K562 (cell line): ENCODE measurements at regions not wholly inside any gene's neighbourhood (a gene's known extent, or its start where the extent isn't known, plus 50 kb on each side); places are given as distances from the start of the nearest gene placed in this dataset.

ENCODE experiments used
- ATAC-seq: fragments of 200-7000 bp; cut with Tn5 transposase; 3 replicates; pipeline ENCODE4 v1.9.1; 2020; ENCODE audit warnings: moderate library complexity
- BruUV-seq: library from RNA; stranded (reverse); fragments of 400-500 nt; replicated peaks from 2 replicates; lab custom pipeline; 2021; lab: Mats Ljungman, UMichigan
- CTCF ChIA-PET: fragments of 300-600 bp; formaldehyde crosslinking; extraction: SDS; loops from one replicate; lab custom pipeline; 2021; ENCODE audit warnings: low intra/inter-chr PET ratio; lab: Yijun Ruan, JAX
- POLR2A ChIA-PET: fragments of 300-600, 350-650 bp; sonication (Branson Sonifier 250); formaldehyde crosslinking; extraction: SDS; loops from one replicate; lab custom pipeline; 2021; ENCODE audit warnings: antibody characterized with exemption, inconsistent platforms; lab: Yijun Ruan, JAX
- DNase-seq, 4 experiments: peaks; one replicate each; pipeline versions ENCODE4 v3.0.0 to v3.0.0-alpha.2; 2011 to 2018; ENCODE audit warnings: low spot score in 3 of 4, mixed read lengths in 3 of 4; ENCODE audit errors: extremely low read depth in 1 of 4
- FAIRE-seq: peaks from 2 replicates; lab custom pipeline; 2011; peaks lifted over from hg19 to GRCh38; lab: Jason Lieb, UNC
- H2AFZ ChIP-seq: 2 replicates; pipeline ENCODE4 v1.6.0; 2011; ENCODE audit warnings: low read depth, low read length, control low read depth, inconsistent platforms
- H3K27ac ChIP-seq: fragments of 200-600 bp; 3 replicates; pipeline ENCODE4 v1.8.0; 2011; ENCODE audit warnings: low read depth, mild to moderate bottlenecking, control low read depth, inconsistent platforms, low read length, moderate library complexity, mixed read lengths; ENCODE audit errors: extremely low read depth
- H3K27me3 ChIP-seq, 2 experiments: fragments of 300-600 bp in 1 of 2; 2 replicates in 1 of 2; 3 replicates in 1 of 2; pipeline versions ENCODE4 v1.6.0 to v1.8.0; 2011; ENCODE audit warnings: inconsistent platforms in 2 of 2, low read length in 2 of 2, mild to moderate bottlenecking in 1 of 2, mixed read lengths in 1 of 2, moderate library complexity in 1 of 2; ENCODE audit not compliant: control insufficient read depth in 2 of 2, insufficient read depth in 2 of 2
- H3K36me3 ChIP-seq: fragments of 300-600 bp; 3 replicates; pipeline ENCODE4 v1.8.0; 2011; ENCODE audit warnings: mild to moderate bottlenecking, low read length, inconsistent platforms; ENCODE audit not compliant: control insufficient read depth, insufficient read depth
- H3K4me1 ChIP-seq, 2 experiments: fragments of 200-600 bp in 1 of 2; replicated peaks in 1 of 2; 2 replicates in 1 of 2; 3 replicates in 1 of 2; pipeline versions ENCODE4 v1.5.1 to v1.8.0; 2011; ENCODE audit warnings: inconsistent platforms in 2 of 2, low read length in 2 of 2, mild to moderate bottlenecking in 1 of 2, mixed read lengths in 1 of 2, moderate library complexity in 1 of 2; ENCODE audit not compliant: control insufficient read depth in 2 of 2, insufficient read depth in 2 of 2
- H3K4me2 ChIP-seq: 2 replicates; pipeline ENCODE4 v1.6.1; 2011; ENCODE audit warnings: low read length, control low read depth, inconsistent platforms, mixed read lengths; ENCODE audit not compliant: insufficient read depth
- H3K4me3 ChIP-seq: fragments of 200-600 bp; sonication (generic), shearing (Covaris generic); 2 replicates; pipeline ENCODE4 v1.5.1; 2016; ENCODE audit warnings: control low read depth, inconsistent platforms
- H3K79me2 ChIP-seq: fragments of 200-600 bp; 3 replicates; pipeline ENCODE4 v1.8.0; 2011; ENCODE audit warnings: low read length, inconsistent platforms; ENCODE audit not compliant: control insufficient read depth, insufficient read depth
- H3K9ac ChIP-seq, 2 experiments: 2 replicates each; pipeline versions ENCODE4 v1.6.0 to v1.6.1; 2011; ENCODE audit warnings: low read depth in 2 of 2, low read length in 2 of 2, control low read depth in 1 of 2, inconsistent platforms in 1 of 2, mild to moderate bottlenecking in 1 of 2, mixed read lengths in 1 of 2; ENCODE audit not compliant: insufficient read depth in 1 of 2
- H3K9me1 ChIP-seq: one replicate; pipeline ENCODE4 v1.6.0; 2011; ENCODE audit warnings: inconsistent platforms, mild to moderate bottlenecking, low read length, moderate library complexity; ENCODE audit not compliant: control insufficient read depth, insufficient read depth
- H3K9me3 ChIP-seq: replicated peaks from 2 replicates; pipeline ENCODE4 v1.5.1; 2011; ENCODE audit warnings: low read depth, low read length, inconsistent platforms; ENCODE audit not compliant: control insufficient read depth, insufficient read depth
- H4K20me1 ChIP-seq: replicated peaks from 2 replicates; pipeline ENCODE4 v1.6.1; 2011; ENCODE audit warnings: low read length, inconsistent platforms, mixed read lengths; ENCODE audit not compliant: control insufficient read depth, insufficient read depth
- CHD1 ChIP-seq: fragments of 200-600 bp; sonication (generic); IDR thresholded peaks from one replicate; pipeline ENCODE4 v1.6.1; 2012; ENCODE audit warnings: mild to moderate bottlenecking, moderate library complexity, low read length, inconsistent platforms
- EP300 ChIP-seq: IDR thresholded peaks from 2 replicates; pipeline ENCODE4 v1.6.1; 2012; ENCODE audit warnings: low read length, improper control_type of control experiment
- ESRRA ChIP-seq: fragments of 450-650 bp; IDR thresholded peaks from 2 replicates; pipeline ENCODE4 v1.6.1; 2014; ENCODE audit warnings: low read depth, mild to moderate bottlenecking, moderate library complexity, borderline replicate concordance
- HCFC1 ChIP-seq: IDR thresholded peaks from 2 replicates; pipeline ENCODE4 v1.6.1; 2012; ENCODE audit warnings: low read depth, low read length, improper control_type of control experiment
- MTA3 ChIP-seq: fragments of 450-650 bp; formaldehyde crosslinking; IDR thresholded peaks from 2 replicates; pipeline ENCODE4 v1.6.1; 2017; ENCODE audit warnings: mild to moderate bottlenecking, borderline replicate concordance
- POLR2G ChIP-seq: fragments of 200-400 bp; formaldehyde crosslinking; IDR thresholded peaks from 2 replicates; pipeline ENCODE4 v1.6.1; 2017; ENCODE audit warnings: low read depth, mild to moderate bottlenecking, antibody characterized with exemption, low read length, moderate library complexity
- RFX1 ChIP-seq: fragments of 450-650 bp; IDR thresholded peaks from 2 replicates; pipeline ENCODE4 v1.6.1; 2016; ENCODE audit warnings: mild to moderate bottlenecking, moderate library complexity
- ZNF583 ChIP-seq: fragments of 250-450 bp; sonication (Bioruptor Pico); IDR thresholded peaks from 2 replicates; pipeline ENCODE4 v1.4.0; 2020
- WGBS: fragments of 100-300 bp; shearing (Covaris generic); methylation state at CpG from one replicate; pipeline ENCODE4 v1.1.6; 2016; ENCODE audit warnings: low coverage, mixed read lengths; ENCODE audit not compliant: insufficient coverage; ENCODE audit errors: missing lambda C conversion rate; 5-methylcytosine and 5-hydroxymethylcytosine counted together
- in situ Hi-C: fragments of 300-500 bp; cut with MboI; formaldehyde crosslinking; loops from 4 replicates; pipeline ENCODE4 v1.15.0; 2018; ENCODE audit warnings: inconsistent platforms, mixed read lengths
- intact Hi-C: fragments of 100-400 bp; cut with micrococcal nuclease; formaldehyde crosslinking; loops from 2 replicates; pipeline ENCODE4 v1.14.2; 2022

DNA sequence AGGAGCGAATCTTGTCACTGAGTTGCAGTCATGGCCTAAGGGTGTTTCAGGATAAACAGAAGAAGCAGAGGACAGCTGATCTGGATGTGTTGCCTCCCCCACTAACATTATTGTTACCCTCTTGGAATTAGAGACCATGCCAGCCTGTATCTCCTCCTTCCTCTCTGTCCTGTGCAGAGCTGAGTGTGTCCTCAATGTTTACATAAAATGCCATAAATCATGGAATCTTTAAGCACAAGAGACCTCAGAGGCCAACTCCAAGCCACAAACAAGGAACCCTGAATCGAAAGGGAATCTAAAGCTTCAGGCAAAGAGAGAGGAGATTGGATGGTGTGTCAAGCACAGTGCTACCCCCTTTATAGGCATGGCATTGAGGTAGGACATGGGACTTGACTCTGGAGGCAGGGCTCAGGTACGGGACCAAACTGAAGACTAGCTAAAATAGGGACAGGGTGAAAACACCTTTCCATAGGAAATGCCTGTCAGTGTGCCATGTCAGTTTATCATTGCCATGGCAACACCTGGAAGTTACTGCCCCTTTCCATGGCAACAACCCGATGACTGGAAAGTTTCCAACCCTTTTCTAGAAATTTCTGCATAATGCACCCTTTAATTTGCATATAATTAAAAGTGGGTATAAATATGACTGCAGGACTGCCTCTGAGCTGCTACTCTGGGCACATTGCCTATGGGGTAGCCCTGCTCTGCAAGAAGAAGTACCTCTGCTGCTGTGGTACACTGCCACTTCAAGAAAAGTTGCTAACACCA is 489.7 kb downstream of the MIAT start:
- no peaks in the 10 kb centered on the region for H3K9me3 ChIP-seq
- TF ChIP-seq EP300 (no peak), CHD1 (no peak), ESRRA (no peak), POLR2G (no peak), HCFC1 (no peak), RFX1 (peak; percentile 49; the same call in 1 of the 2 replicates), ZNF583 (no peak), MTA3 (no peak)
- no peaks in the 10 kb centered on the region for H3K36me3 ChIP-seq
- 0% methylated on average over 4 of the region's 4 CpGs for WGBS
- in situ Hi-C loops: no loop called here
- H3K9ac ChIP-seq: no peak overlapping the region
- intact Hi-C loops: no loop called here
- H3K4me3 ChIP-seq: no peak overlapping the region
- H4K20me1 ChIP-seq: no peaks in the 10 kb centered on the region
- no peak overlapping the region for H3K27ac ChIP-seq
- H3K27me3 ChIP-seq: no peaks in the 10 kb centered on the region; a peak in 1 of 5 replicates
- no peak overlapping the region for H2AFZ ChIP-seq
- no peak overlapping the region for H3K4me2 ChIP-seq
- H3K79me2 ChIP-seq: no peaks in the 10 kb centered on the region
- no TSS peak for BruUV-seq
- ATAC-seq: no peak
- H3K4me1 ChIP-seq: no peaks in the 10 kb centered on the region
- DNase-seq: no peak
- ChIA-PET POLR2A (no interaction called here), CTCF (no interaction called here)
- no peak for FAIRE-seq
- H3K9me1 ChIP-seq: no peaks in the 10 kb centered on the region
